ENCODE measurements at regions not wholly inside any gene's neighbourhood (a gene's known extent, or its start where the extent isn't known, plus 50 kb on each side); places are given as distances from the start of the nearest gene placed in this dataset.

- no peak for TF ChIP-seq NR2F2 (IDR thresholded peaks at IDR 0.05)
- TF ChIP-seq RAD21 (IDR thresholded peaks at IDR 0.05) = no peak
- no peak for TF ChIP-seq CTCF (IDR thresholded peaks at IDR 0.05; ENCODE audit: low read depth, low read length, missing input control)
- TF ChIP-seq EGR1 (IDR thresholded peaks at IDR 0.05; ENCODE audit: low read depth in 2 of 2) = no peak
- no peak for TF ChIP-seq TAF1 (conservative IDR thresholded peaks at IDR 0.05)
- TF ChIP-seq SP1 (IDR thresholded peaks at IDR 0.05) = no peak
- no peak for TF ChIP-seq MAX (IDR thresholded peaks at IDR 0.05)
- no peak for TF ChIP-seq REST (IDR thresholded peaks at IDR 0.05)
- no peak for TF ChIP-seq FOXA1 (IDR thresholded peaks at IDR 0.05)
- no peak for TF ChIP-seq ZBTB33 (IDR thresholded peaks at IDR 0.05)
- TF ChIP-seq ATF3 (IDR thresholded peaks at IDR 0.05) = no peak
- no peak for TF ChIP-seq YY1 (IDR thresholded peaks at IDR 0.05)
- no peak for TF ChIP-seq RXRA (IDR thresholded peaks at IDR 0.05)
- no peak for TF ChIP-seq GABPA (IDR thresholded peaks at IDR 0.05 in 1 of 2, conservative IDR thresholded peaks at IDR 0.05 in 1 of 2)
- no peak for TF ChIP-seq FOXA2 (IDR thresholded peaks at IDR 0.05)
- TF ChIP-seq HNF4A (conservative IDR thresholded peaks at IDR 0.05) = no peak
- DNase-seq (ENCODE audit: low spot score) = no peak
- Histone ChIP-seq H3K9ac (ENCODE audit: low read depth in 1 of 2, low read length in 2 of 2) (no peak overlapping the region), H3K36me3 (ENCODE audit: control insufficient read depth in 4 of 4, insufficient read depth in 3 of 4, low read depth in 1 of 4, low read length in 3 of 4) (no peaks in the 10 kb centered on the region), H3K4me3 (ENCODE audit: low read depth in 1 of 3, low read length in 3 of 3) (no peak overlapping the region), H3K27ac (ENCODE audit: low read depth in 1 of 2, low read length in 2 of 2) (no peak overlapping the region), H3K27me3 (ENCODE audit: control insufficient read depth in 4 of 4, insufficient read depth in 4 of 4, low read length in 3 of 4) (no peaks in the 10 kb centered on the region), H3K4me1 (ENCODE audit: control insufficient read depth in 4 of 4, insufficient read depth in 4 of 4, low read length in 3 of 4) (no peaks in the 10 kb centered on the region), H3K9me3 (ENCODE audit: control insufficient read depth in 4 of 4, low read length in 3 of 4) (peaks cover 0 to 5% (median 0%) of the 10 kb centered on the region in 4 donors)
Measured at GRCh38 chr10:9858816-9859215, 1158.9 kb upstream of the CELF2 start.

- Histone ChIP-seq H3K27ac (ENCODE audit: low read depth in 1 of 2, low read length in 2 of 2) (no peak overlapping the region), H3K4me1 (ENCODE audit: control insufficient read depth in 4 of 4, insufficient read depth in 4 of 4, low read length in 3 of 4) (no peaks in the 10 kb centered on the region), H3K27me3 (ENCODE audit: control insufficient read depth in 4 of 4, insufficient read depth in 4 of 4, low read length in 3 of 4) (no peaks in the 10 kb centered on the region), H3K4me3 (ENCODE audit: low read depth in 1 of 3, low read length in 3 of 3) (no peak overlapping the region), H3K36me3 (ENCODE audit: control insufficient read depth in 4 of 4, insufficient read depth in 3 of 4, low read depth in 1 of 4, low read length in 3 of 4) (no peaks in the 10 kb centered on the region), H3K9me3 (ENCODE audit: control insufficient read depth in 4 of 4, low read length in 3 of 4) (peaks cover 0 to 5% (median 0%) of the 10 kb centered on the region in 4 donors), H3K9ac (ENCODE audit: low read depth in 1 of 2, low read length in 2 of 2) (no peak overlapping the region)
- DNase-seq (ENCODE audit: low spot score) = no peak
- TF ChIP-seq TAF1 (conservative IDR thresholded peaks at IDR 0.05) (no peak), YY1 (IDR thresholded peaks at IDR 0.05) (no peak), CTCF (IDR thresholded peaks at IDR 0.05; ENCODE audit: low read depth, low read length, missing input control) (no peak), FOXA2 (IDR thresholded peaks at IDR 0.05) (no peak), GABPA (IDR thresholded peaks at IDR 0.05 in 1 of 2, conservative IDR thresholded peaks at IDR 0.05 in 1 of 2) (no peak), FOXA1 (IDR thresholded peaks at IDR 0.05) (no peak), RAD21 (IDR thresholded peaks at IDR 0.05) (no peak), ZBTB33 (IDR thresholded peaks at IDR 0.05) (no peak), NR2F2 (IDR thresholded peaks at IDR 0.05) (no peak), JUND (IDR thresholded peaks at IDR 0.05) (no peak), ATF3 (IDR thresholded peaks at IDR 0.05) (no peak)
Measured at GRCh38 chr10:9860045-9860444, 1157.6 kb upstream of the CELF2 start.
